ENCODE measurements at regions not wholly inside any gene's neighbourhood (a gene's known extent, or its start where the extent isn't known, plus 50 kb on each side); places are given as distances from the start of the nearest gene placed in this dataset.

DNA sequence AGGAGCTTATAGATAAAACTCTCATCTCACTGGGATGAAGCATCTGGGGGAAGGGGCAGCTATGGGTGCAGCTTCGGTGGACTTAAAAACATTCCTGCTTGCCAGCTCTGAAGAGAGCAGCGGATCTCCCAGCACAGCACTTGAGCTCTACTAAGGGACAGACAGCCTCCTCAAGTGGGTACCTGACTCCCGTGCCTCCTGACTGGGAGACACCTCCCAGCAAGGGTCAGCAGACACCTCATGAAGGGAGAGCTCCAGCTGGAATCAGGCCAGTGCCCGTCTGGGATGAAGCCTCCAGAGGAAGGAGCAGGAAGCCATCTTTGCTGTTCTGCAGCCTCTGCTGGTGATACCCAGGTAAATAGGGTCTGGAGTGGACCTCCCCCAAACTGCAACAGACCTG lies 345.2 kb upstream of the SYT1 start:
- no peaks in the 10 kb centered on the region for H3K4me1 ChIP-seq (replicated peaks)

DNA sequence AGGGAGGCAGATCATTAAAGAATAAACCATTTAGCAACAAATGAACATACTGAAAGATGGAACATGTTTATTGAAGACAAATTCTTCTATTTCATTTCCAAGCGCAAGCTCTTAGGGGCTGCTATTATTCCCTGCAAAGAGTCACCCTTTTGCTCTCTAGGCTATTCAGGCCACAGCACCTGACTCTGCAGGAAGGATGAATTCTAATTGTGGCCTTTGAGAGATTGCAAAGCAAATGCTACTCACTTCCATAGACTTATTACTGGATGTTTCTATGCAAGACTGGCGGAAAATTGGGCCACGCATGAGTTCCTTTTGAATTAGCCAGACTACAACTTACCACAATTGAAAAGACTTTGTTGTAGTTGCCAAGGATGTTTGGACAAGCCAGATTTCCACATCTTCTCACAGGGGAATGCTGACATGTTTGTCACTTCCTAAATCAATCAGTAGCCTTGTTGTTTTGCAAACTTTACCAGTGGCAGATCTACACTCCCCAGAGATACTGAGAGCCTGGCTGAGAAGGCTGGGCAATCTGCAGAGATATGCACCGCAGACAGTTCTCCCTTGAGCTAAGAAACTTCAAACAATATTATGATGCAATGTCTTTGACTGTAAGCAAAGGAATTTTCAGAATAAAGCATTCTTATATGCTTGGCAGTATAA lies 334.3 kb upstream of the SYT1 start:
- Histone ChIP-seq H3K36me3 (no peaks in the 10 kb centered on the region), H3K9me3 (replicated peaks) (no peaks in the 10 kb centered on the region), H3K27me3 (replicated peaks) (0 out of 2 replicates have a peak, but pooled peaks cover 9% of the 10 kb centered on the region), H3K4me1 (replicated peaks) (no peaks in the 10 kb centered on the region), H3K4me3 (no peak overlapping the region), H3K27ac (no peak overlapping the region)
- DNase-seq (ENCODE audit: low read depth in 1 of 2, low spot score in 2 of 2): no peak

More for the DNA sequence above, 345.2 kb upstream of the SYT1 start:
- Histone ChIP-seq H3K4me3 (no peak overlapping the region), H3K36me3 (no peaks in the 10 kb centered on the region), H3K27ac (no peak overlapping the region), H3K27me3 (replicated peaks) (0 out of 2 replicates have a peak, but pooled peaks cover 2% of the 10 kb centered on the region), H3K9me3 (replicated peaks) (no peaks in the 10 kb centered on the region)
- DNase-seq (ENCODE audit: low read depth in 1 of 2, low spot score in 2 of 2): no peak

DNA sequence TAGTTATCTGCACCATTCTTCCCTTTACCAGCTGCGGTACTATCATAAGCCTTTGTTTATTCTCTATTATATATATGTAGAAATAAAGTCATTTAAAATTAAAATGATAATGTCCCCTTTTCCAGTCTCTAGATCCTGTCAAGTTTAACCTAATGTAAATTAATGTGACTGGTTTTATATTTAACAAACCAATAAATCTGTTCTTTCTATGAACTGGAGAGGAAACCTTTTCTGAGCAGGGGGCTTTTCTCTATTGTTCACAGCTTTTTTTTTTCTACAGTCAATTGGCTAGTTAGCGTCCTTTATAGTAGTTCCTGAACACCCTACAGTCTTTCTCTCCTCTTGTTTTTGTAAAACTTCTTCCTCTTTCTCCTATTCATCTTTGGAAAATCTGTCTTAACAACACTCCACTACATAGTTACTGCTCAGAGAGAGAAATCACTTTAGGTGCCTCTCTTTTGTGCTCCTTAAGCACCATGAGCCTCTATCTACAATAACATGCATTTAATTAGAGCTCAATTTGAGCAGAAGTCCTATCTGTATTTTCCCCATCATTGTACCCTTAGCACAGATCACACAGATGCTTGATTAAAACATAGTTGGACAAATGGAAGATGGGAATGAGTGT lies 332.6 kb upstream of the SYT1 start:
- Histone ChIP-seq H3K4me1 (replicated peaks) (no peaks in the 10 kb centered on the region), H3K27me3 (replicated peaks) (0 out of 2 replicates have a peak, but pooled peaks cover 9% of the 10 kb centered on the region), H3K4me3 (no peak overlapping the region), H3K36me3 (no peaks in the 10 kb centered on the region), H3K9me3 (replicated peaks) (no peaks in the 10 kb centered on the region), H3K27ac (no peak overlapping the region)
- DNase-seq (ENCODE audit: low read depth in 1 of 2, low spot score in 2 of 2): no peak

DNA sequence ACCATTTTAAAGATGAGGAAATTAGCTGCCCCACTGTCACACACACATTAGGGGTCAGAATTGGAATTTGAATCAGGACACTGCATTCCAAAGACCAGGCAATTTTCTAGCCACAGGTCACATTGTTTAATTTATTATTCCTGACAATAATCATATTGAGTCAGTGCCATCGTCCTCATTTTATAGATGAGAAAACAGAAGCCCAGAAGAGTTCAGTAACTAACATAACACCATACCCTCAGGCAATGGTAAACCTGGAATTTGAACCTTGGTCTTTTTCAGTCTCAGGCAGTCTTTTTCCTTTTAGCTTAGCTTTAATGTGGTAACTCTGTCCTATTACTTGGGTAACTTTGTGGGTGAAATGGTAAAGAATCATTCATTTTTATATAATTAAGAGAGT lies 330.3 kb upstream of the SYT1 start:
- DNase-seq (ENCODE audit: low read depth in 1 of 2, low spot score in 2 of 2): no peak
- Histone ChIP-seq H3K27ac (no peak overlapping the region), H3K36me3 (no peaks in the 10 kb centered on the region), H3K27me3 (replicated peaks) (0 out of 2 replicates have a peak, but pooled peaks cover 9% of the 10 kb centered on the region), H3K4me3 (no peak overlapping the region), H3K4me1 (replicated peaks) (no peaks in the 10 kb centered on the region), H3K9me3 (replicated peaks) (no peaks in the 10 kb centered on the region)

DNA sequence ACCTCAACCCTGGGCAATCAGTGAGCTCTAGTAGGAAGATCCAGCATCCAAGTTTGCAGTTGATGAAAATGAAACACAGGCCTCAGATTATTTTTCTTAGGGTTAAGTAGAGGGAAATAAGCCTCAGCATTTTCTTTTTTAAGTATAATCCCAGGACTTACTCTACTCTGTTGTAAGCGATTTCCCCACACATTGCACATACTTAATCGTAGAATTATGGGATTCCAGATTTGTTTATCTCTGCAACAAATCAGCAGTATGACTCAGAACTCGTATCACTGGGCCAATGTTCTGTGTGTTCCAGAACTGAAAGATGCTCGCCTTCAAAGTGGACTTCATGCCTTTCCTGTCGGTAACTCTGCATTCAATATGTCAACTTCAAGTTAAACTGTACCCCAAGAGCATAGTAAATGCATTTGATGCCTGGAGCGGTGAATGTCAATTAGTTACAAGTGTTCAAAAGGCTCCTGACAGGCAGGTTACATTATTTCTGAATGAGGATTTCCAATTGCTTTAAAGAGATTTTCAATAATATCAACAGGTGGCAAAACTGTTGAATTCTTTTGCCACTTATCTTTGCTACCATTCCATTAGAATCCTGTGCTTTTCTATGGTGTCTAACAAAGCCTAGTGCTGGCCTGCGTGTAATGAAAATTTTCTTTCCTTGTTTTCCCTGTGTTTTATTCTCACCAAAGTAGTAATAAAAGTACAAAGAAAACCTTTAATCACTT lies 323.8 kb upstream of the SYT1 start:
- DNase-seq (ENCODE audit: low read depth in 1 of 2, low spot score in 2 of 2): no peak
- no peak overlapping the region for H3K27ac ChIP-seq
- H3K4me3 ChIP-seq: no peak overlapping the region
- H3K4me1 ChIP-seq (replicated peaks): no peaks in the 10 kb centered on the region
- no peaks in the 10 kb centered on the region for H3K9me3 ChIP-seq (replicated peaks)
- no peaks in the 10 kb centered on the region; the same call in 1 of the 2 replicates for H3K27me3 ChIP-seq (replicated peaks)
- no peaks in the 10 kb centered on the region for H3K36me3 ChIP-seq

DNA sequence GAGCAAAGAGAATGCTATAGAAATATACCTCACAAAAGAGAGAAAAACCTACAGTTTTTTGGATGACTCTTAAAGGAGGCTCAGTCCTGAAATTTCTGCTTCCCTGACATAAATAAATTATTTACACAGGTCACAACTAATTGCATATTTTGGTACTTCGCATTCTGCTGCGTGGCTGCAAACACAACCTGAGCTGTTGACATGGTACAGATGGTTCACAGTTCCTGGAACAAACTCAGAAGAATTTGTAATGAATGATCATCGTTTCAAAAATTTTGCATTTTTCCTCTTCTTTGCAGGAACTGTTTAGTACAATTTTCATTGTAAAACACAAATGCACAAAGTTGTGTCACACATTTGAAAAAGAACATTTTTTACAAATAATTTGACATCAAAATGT lies 313.7 kb upstream of the SYT1 start:
- Histone ChIP-seq H3K27ac (no peak overlapping the region), H3K4me1 (replicated peaks) (no peaks in the 10 kb centered on the region), H3K9me3 (replicated peaks) (no peaks in the 10 kb centered on the region), H3K36me3 (no peaks in the 10 kb centered on the region), H3K4me3 (no peak overlapping the region), H3K27me3 (replicated peaks) (no peaks in the 10 kb centered on the region)
- no peak for DNase-seq (ENCODE audit: low read depth in 1 of 2, low spot score in 2 of 2)

DNA sequence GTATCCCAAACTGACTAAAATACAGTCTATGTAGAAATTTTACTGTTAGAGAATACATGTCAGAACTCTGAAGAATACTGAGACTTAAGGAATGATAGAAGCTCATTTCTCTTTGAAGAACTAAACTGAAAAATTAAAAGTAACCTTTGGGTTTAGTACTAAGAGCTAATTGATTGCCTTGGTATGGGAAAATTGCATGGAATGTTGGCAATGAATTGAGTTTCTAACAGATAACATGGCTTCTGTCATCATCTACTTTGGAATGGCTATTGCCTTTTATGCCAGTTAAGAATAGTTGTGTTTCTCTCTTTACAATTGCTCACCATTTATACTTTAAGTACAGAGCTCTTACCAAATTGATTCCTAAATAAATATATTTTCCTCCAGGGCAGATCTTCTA lies 308.8 kb upstream of the SYT1 start:
- Histone ChIP-seq H3K27me3 (replicated peaks) (no peaks in the 10 kb centered on the region), H3K36me3 (no peaks in the 10 kb centered on the region), H3K4me3 (no peak overlapping the region), H3K4me1 (replicated peaks) (no peaks in the 10 kb centered on the region), H3K27ac (no peak overlapping the region), H3K9me3 (replicated peaks) (no peaks in the 10 kb centered on the region)
- DNase-seq (ENCODE audit: low read depth in 1 of 2, low spot score in 2 of 2): no peak

DNA sequence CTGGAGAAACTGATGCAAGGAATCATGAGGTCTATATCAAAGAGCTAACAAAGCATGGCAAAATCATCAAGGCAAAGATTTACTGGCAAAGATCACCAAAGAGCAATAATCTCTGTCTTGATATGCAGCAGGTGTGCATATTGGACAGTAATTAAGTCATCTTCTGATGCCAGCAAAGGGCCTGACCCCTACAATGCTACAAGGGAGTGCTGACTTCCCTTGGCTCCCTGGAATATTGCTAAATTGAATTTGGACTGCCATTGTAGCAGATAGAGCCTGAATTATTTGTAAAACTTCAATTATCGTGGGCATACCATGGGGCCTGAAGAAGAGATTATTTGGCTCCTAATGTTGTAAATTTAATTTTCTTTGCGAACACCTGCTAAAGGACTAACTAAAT lies 307.9 kb upstream of the SYT1 start:
- Histone ChIP-seq H3K27me3 (replicated peaks) (no peaks in the 10 kb centered on the region), H3K36me3 (no peaks in the 10 kb centered on the region), H3K4me1 (replicated peaks) (no peaks in the 10 kb centered on the region), H3K27ac (no peak overlapping the region), H3K9me3 (replicated peaks) (no peaks in the 10 kb centered on the region), H3K4me3 (no peak overlapping the region)
- DNase-seq (ENCODE audit: low read depth in 1 of 2, low spot score in 2 of 2): no peak

DNA sequence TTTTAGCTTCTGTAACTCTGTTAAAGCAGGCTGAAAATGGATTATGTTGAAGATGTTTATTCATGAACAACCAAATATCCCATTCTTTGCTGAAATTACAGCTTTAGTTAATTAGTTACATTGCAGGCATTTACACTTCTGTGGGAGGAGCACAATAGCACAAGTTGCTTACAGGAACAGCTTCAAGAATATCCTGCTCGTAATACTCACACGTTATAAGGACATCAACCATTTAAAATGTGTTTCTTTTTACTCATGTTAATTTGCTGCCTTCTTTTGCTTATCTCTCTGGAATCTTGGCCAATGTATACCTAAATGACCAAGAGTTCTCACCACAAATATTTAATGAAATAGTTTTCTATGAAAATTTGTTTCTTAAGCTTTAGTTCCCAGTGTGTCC lies 305.2 kb upstream of the SYT1 start:
- Histone ChIP-seq H3K27me3 (replicated peaks) (no peaks in the 10 kb centered on the region), H3K36me3 (no peaks in the 10 kb centered on the region), H3K4me3 (no peak overlapping the region), H3K27ac (no peak overlapping the region), H3K4me1 (replicated peaks) (no peaks in the 10 kb centered on the region), H3K9me3 (replicated peaks) (no peaks in the 10 kb centered on the region)
- DNase-seq (ENCODE audit: low read depth in 1 of 2, low spot score in 2 of 2): no peak

DNA sequence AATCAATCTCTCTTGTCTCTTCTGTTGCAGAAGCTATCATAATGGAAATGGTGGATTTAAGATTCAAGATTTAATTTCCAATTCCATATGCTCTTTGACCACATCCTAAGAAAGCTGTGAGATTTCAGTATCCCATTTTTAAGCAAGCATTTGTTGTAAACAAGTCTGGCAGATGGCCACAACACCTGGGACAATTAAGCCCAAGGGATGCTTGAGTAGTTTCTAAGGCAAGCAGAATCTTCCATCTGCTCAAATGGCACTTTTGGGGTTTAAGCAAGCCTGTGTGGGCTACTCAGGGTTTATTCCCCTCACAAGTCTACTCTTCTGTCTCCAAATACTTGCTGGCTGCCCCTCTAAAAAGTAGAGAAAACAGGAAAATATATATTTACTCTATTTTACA lies 304.7 kb upstream of the SYT1 start:
- Histone ChIP-seq H3K4me1 (replicated peaks) (no peaks in the 10 kb centered on the region), H3K36me3 (no peaks in the 10 kb centered on the region), H3K27ac (no peak overlapping the region), H3K4me3 (no peak overlapping the region), H3K9me3 (replicated peaks) (no peaks in the 10 kb centered on the region), H3K27me3 (replicated peaks) (no peaks in the 10 kb centered on the region)
- no peak for DNase-seq (ENCODE audit: low read depth in 1 of 2, low spot score in 2 of 2)

DNA sequence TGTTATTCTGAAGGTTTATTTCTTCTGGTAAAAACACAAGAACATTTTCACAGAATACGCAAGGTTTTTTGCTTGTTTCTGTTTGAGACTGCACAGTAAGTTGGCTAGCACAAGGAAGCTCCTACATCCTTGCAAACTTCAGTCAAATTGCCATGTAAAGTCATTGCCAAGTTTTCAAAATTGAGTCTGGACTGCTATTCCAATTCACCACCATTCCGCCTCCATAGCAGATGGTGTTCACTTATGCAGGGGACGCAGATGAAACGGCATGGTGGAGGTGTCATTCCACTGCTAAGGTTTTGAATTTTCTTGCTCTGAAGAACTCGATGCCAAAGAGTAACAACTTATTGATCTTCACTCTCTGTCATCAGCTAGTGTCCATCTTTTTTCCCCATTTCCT lies 303.9 kb upstream of the SYT1 start:
- H3K4me1 ChIP-seq (replicated peaks): no peaks in the 10 kb centered on the region
- no peaks in the 10 kb centered on the region for H3K36me3 ChIP-seq
- no peak overlapping the region for H3K4me3 ChIP-seq
- H3K9me3 ChIP-seq (replicated peaks): no peaks in the 10 kb centered on the region
- H3K27me3 ChIP-seq (replicated peaks): no peaks in the 10 kb centered on the region
- DNase-seq (ENCODE audit: low read depth in 1 of 2, low spot score in 2 of 2): no peak
- no peak overlapping the region for H3K27ac ChIP-seq

DNA sequence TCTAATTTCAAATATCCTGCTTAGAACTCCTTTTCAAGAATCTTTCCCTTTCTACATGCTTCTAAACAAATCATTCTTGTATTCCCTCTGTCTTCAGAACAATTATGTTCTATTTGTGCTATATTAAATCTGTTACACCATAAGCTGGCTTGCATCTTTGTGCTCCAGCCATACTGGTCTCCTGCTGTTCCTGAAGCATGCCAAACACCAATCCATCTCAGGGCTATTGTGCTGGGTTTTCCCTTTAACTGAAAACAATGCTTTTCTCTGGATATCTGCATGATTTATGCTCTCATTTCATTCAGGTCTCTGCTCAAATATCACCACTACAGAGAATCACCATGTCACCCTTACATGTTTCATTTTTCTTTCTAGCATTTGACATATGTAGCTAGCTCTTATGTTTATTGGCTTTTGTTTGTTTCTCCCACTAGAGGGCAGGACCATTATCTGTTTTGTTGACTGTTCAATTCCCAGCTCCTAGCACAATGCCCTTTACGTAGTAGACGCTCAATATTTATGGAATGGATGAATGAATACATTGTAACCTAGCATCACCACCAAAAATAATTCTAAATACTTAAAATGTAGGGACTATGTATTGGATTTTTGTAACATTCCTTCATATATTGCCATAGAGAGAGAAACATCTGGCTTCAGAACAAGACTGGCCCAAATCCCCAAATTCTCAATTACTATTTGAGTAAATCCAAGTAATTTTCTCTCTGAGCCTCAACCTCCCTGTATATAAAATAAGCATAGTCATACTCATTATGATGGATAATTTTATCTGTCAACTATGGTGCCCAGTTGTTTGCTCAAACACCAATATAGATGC lies 302.0 kb upstream of the SYT1 start:
- H3K27me3 ChIP-seq (replicated peaks): no peaks in the 10 kb centered on the region
- peak in 1 of 2 experiments; percentile 18 for DNase-seq (ENCODE audit: low read depth in 1 of 2, low spot score in 2 of 2)
- H3K4me3 ChIP-seq: no peak overlapping the region
- H3K4me1 ChIP-seq (replicated peaks): no peaks in the 10 kb centered on the region
- H3K36me3 ChIP-seq: no peaks in the 10 kb centered on the region
- H3K27ac ChIP-seq: no peak overlapping the region
- no peaks in the 10 kb centered on the region for H3K9me3 ChIP-seq (replicated peaks)

DNA sequence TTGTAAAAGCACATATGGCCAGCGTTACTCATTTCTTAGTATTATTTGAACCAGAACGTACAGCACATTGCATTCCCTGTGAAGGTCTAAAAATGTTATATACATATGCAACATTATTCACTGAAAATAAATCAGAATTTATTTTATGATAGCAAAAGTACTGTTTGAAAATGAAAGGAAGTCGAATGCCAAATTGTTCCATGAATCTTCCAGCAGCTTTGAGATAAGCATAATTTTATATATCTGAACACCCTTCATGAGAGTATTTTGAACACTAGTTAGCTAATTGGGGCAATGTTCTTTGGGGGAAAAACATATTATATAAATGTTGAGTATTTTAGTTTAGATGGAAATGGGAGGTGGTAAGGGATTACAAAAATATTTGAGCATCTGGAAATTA lies 300.7 kb upstream of the SYT1 start:
- Histone ChIP-seq H3K4me3 (no peak overlapping the region), H3K9me3 (replicated peaks) (no peaks in the 10 kb centered on the region), H3K4me1 (replicated peaks) (no peaks in the 10 kb centered on the region), H3K36me3 (no peaks in the 10 kb centered on the region), H3K27me3 (replicated peaks) (no peaks in the 10 kb centered on the region), H3K27ac (no peak overlapping the region)
- DNase-seq (ENCODE audit: low read depth in 1 of 2, low spot score in 2 of 2): no peak

DNA sequence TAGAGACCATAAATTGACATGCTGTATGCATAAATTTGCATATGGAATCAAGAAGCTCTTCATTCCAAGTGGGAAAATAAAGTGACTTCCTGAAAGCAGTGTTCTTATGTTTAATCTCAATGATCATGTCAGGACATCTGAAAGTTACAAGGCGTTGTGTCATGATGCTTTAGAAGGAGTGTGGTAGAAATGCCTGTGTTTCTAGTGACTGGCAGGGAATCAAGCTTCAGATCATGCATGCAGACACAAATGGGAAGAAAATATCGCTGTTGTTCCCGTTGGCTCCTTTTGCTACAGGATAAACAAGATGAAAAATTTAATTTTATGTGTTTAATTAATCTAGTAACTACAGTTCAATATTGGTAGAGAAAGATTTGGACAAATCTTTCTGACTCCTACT lies 298.1 kb upstream of the SYT1 start:
- Histone ChIP-seq H3K36me3 (no peaks in the 10 kb centered on the region), H3K9me3 (replicated peaks) (no peaks in the 10 kb centered on the region), H3K27ac (no peak overlapping the region), H3K27me3 (replicated peaks) (no peaks in the 10 kb centered on the region), H3K4me3 (no peak overlapping the region), H3K4me1 (replicated peaks) (no peaks in the 10 kb centered on the region)
- DNase-seq (ENCODE audit: low read depth in 1 of 2, low spot score in 2 of 2): no peak

Measured in SJSA1 (cell line).